Omental fat pad (tissue), 3 donors: ENCODE measurements at regions not wholly inside any gene's neighbourhood (a gene's known extent, or its start where the extent isn't known, plus 50 kb on each side); places are given as distances from the start of the nearest gene placed in this dataset.

Experiments
- ATAC-seq: fragments of 150-250 bp; one replicate; pipeline ENCODE4 v1.9.1; 2016; ENCODE audit warnings: mild to moderate bottlenecking, moderate library complexity; ENCODE audit not compliant: low FRiP score
- DNase-seq: peaks from one replicate; pipeline ENCODE4 v3.0.0-alpha.2; 2019; ENCODE audit warnings: low spot score
- TF ChIP-seq, protein P1 (sequence below), 3 donors: fragments of 450-650 bp; IDR thresholded peaks; one replicate each; pipeline ENCODE4 v1.5.1; 2016 to 2017; ENCODE audit warnings: antibody characterized with exemption in 3 of 3, mild to moderate bottlenecking in 3 of 3, moderate library complexity in 2 of 3

DNA sequence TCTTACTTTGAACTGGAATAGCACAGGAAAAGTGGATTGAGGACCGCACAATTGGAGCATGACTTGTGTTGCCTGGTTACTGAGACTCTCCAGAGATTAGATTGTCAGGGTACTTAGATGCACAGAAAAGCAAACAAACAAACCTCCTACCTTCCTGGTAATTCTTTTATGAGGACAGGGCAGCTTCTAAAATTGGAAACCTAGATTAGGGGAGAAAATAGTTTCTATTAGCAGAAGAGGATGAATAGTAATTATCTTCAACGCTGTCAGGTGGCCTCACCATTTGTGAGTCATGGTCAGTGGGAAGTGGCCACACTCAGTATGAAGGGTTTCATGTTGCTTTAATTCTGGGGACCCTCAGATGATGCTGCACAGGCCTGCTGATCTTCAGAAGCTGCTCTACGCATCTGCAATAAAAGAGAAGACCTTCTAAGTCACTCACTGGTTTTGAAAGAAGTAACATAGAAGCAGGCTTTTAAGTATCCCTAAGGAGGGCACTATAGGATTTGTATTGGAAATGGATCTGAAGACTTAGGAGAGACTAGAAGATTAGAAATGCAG lies 106.8 kb downstream of the LACC1 start:
- no peak for ATAC-seq
- TF ChIP-seq, protein P1, sequence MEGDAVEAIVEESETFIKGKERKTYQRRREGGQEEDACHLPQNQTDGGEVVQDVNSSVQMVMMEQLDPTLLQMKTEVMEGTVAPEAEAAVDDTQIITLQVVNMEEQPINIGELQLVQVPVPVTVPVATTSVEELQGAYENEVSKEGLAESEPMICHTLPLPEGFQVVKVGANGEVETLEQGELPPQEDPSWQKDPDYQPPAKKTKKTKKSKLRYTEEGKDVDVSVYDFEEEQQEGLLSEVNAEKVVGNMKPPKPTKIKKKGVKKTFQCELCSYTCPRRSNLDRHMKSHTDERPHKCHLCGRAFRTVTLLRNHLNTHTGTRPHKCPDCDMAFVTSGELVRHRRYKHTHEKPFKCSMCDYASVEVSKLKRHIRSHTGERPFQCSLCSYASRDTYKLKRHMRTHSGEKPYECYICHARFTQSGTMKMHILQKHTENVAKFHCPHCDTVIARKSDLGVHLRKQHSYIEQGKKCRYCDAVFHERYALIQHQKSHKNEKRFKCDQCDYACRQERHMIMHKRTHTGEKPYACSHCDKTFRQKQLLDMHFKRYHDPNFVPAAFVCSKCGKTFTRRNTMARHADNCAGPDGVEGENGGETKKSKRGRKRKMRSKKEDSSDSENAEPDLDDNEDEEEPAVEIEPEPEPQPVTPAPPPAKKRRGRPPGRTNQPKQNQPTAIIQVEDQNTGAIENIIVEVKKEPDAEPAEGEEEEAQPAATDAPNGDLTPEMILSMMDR (IDR thresholded peaks at IDR 0.05): no peak
- DNase-seq: no peak

DNA sequence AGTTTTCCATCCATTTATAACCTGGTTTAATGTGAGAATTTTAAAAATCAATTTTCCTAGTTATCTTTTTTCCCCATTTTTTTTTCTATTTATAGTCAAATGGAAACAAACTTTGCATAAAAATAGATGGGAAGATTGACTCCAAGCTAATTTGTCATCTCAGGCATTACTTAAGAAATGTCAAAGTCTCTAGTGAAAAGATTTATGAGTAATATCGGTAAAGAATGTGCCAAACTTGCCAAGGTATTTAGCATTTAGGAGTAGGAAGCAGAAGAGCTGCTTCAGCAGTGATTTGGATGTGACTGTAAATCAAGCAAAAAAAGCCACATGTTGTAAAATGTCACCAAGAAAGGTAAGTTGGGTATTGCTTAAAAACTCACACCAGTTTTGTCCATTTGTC lies 108.6 kb downstream of the LACC1 start:
- DNase-seq (no peak), ATAC-seq (no peak)
- TF ChIP-seq, protein P1 (IDR thresholded peaks at IDR 0.05): no peak

DNA sequence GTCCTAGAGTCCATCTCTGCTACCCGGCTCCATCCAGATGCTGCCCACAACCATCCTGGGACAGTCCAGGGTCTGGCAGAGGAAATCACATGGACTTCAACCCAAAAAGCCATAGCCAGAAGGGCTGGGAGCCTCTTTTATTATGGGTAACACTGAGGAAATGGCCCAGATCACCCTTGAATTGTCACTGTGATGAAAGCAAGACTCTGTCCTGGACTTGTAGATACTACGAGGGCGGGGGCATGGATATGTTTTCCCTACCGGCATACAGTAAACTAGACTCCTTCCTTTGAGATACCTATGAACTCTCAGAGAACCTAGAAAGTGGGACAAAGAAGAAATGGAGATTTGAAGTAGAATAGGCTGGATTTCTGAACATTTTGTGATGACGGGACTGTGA lies 110.3 kb downstream of the LACC1 start:
- TF ChIP-seq, protein P1 (IDR thresholded peaks at IDR 0.05): no peak
- DNase-seq: no peak
- ATAC-seq: no peak

DNA sequence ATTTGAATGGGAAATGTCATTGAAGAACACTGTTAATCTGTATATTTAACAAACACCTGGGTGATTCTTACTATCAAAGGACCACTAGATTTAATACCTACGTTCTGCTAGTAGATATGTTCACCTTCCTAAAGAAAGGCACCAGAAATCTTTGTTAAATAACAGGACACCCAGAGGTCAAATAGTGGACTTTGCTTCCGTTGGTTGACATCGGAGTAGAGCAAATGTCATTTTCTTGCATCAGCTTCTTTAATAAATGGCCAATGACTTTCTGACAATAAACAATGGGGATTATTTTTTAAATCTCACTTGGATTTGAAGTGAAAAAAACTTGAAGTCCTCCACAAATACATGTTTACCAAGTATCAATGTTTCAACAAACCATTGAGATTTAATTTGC lies 111.1 kb downstream of the LACC1 start:
- DNase-seq: no peak
- TF ChIP-seq, protein P1 (IDR thresholded peaks at IDR 0.05): no peak
- no peak for ATAC-seq

DNA sequence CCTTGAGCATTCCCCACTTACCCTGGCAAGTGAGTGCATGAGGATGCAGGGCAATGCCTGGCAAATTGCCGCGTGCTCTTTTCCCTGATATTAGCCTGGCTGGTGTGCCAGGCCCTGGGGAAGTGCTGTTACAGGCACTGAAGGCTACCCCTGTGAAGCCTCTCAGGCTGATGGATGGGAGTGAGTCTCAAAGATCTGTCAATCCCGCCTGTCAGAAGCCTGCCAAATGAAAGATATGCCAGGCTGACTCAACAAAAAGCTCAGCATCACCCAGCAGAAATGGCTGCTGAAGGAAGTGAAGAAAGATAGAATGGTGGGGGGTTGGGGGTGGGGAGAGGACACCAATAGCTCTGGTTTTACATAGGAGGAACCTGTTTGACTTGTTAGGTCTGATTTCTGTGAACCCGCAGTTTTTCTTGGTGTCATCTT lies 112.1 kb downstream of the LACC1 start:
- DNase-seq (no peak), ATAC-seq (no peak)
- TF ChIP-seq, protein P1 (IDR thresholded peaks at IDR 0.05): no peak

DNA sequence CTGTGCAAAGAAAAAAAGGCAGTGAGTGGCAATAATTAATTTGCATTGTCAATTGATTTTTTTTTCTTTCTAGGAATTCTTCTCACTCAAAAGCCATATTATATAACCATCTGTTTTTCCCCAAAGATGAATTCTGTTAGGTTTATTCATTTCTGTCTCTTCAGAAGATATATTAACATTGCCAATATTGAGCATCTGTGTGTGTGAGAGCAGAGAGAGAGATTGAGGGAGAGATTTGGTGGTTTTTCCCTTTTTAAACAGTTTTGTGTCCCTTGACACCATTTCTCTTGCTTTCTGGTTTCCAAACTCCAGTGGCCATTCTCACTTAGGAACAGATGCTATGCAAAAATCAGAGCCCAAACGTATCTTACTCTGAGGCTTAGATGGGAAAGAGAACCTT lies 112.5 kb downstream of the LACC1 start:
- ATAC-seq (no peak), DNase-seq (no peak)
- TF ChIP-seq, protein P1 (IDR thresholded peaks at IDR 0.05): no peak

DNA sequence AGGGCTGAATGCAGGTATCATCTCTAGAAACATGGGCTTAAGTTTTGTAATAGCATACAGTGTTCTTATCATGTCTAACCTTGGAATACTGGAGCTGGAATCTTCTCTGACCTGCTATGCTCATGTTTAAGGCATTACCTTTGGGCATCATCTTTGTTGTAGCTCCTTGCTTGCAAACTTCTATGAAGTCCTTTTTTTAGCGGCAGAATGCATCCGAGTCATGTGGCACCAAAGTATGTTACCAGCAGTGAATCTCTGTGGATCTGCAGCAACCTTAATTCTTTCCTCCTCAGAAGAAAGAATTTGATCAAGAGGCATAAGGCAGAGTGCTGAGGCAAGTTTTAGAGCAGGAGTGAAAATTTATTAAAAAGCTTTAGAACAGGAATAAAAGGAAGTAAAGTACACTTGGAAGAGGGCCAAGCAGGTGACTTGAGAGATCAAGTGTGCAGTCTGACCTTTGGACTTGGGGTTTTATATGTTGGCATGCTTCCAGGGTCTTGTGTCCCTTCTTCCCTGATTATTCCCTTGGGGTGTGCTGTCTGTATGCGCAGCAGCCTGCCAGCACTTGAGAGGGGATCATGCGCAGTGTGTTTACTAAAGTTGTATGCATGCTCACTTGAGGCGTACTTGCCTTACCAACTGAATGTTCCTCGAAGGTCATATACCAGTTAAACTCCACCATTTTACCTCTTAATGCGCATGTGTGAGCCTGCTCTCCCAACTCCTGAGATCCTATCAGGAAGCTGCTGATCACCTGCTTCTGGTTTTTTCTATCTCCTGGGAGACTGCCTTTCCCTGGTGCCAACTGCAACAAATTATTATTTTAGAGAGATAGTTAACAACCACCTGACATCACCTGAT lies 115.5 kb downstream of the LACC1 start:
- no peak for DNase-seq
- ATAC-seq: no peak
- TF ChIP-seq, protein P1 (IDR thresholded peaks at IDR 0.05): no peak
